ENCODE measurements at regions not wholly inside any gene's neighbourhood (a gene's known extent, or its start where the extent isn't known, plus 50 kb on each side); places are given as distances from the start of the nearest gene placed in this dataset.

DNA sequence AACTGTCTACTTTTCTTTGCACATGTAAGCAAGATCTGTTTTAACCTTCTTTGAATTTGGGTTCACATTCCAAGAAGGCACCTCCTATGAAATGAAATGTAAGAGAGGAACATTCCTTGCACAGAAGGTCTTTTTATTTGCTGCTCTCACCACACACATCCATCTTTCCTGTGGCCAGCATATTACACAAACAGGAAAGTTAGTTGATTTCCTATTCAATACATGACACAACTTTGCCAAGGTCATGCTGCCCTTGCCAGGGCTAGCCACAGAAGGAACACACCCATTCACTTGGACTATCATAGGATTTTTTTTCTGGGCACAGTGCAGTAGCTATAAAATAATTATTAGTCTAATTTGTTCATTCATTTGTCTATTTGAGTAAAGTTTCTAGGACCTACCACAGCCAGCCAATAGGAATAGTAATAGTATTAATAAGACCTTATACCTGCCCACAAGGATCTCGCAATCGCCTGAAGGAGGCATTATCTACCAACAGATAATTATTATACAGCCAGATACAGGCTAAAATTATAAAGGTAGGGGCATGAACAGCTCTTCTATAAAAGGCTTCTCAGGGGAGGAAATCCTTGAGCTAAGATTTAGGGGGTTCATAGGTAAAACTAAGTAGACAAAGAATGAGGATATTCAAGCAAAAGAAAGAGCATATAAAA lies 78.1 kb upstream of the NREP start:
- peaks cover 5% of the 10 kb centered on the region; the same call in 1 of the 2 replicates for H3K9me2 ChIP-seq (ENCODE audit: insufficient read depth)
- H3K27ac Mint-ChIP-seq, result peak overlapping the region; percentile 69; the same call in 1 of the 2 replicates
- no peaks in the 10 kb centered on the region for H3K36me3 ChIP-seq (ENCODE audit: insufficient read depth)
- no peak overlapping the region for H3K4me3 Mint-ChIP-seq
- no peak overlapping the region for H2AFZ ChIP-seq
- H3K27me3 Mint-ChIP-seq (ENCODE audit: insufficient read depth, low read depth, poor library complexity), result no peaks in the 10 kb centered on the region
- H4K20me1 ChIP-seq (replicated peaks; ENCODE audit: insufficient read depth), result no peaks in the 10 kb centered on the region
- H3K36me3 Mint-ChIP-seq (ENCODE audit: low read depth), result no peaks in the 10 kb centered on the region
- DNase-seq (ENCODE audit: low spot score) (no peak), ATAC-seq (no peak)
- no peaks in the 10 kb centered on the region for H3K27me3 ChIP-seq (ENCODE audit: insufficient read depth)
- H3K9me3 Mint-ChIP-seq, result no peaks in the 10 kb centered on the region
- H3K4me1 ChIP-seq (ENCODE audit: insufficient read depth), result no peaks in the 10 kb centered on the region
- no peaks in the 10 kb centered on the region for H3K79me2 ChIP-seq (replicated peaks; ENCODE audit: insufficient read depth)
- no peaks in the 10 kb centered on the region for H3K4me1 Mint-ChIP-seq
- H3F3A ChIP-seq (replicated peaks; ENCODE audit: low read depth), result no peaks in the 10 kb centered on the region
- no peak overlapping the region; the same call in 1 of the 2 replicates for H3K27ac ChIP-seq (ENCODE audit: low read depth)
- H3K4me2 ChIP-seq, result no peak overlapping the region
- no peak for TF ChIP-seq NANOG (IDR thresholded peaks at IDR 0.05; ENCODE audit: borderline replicate concordance)
- TF ChIP-seq, protein P1, sequence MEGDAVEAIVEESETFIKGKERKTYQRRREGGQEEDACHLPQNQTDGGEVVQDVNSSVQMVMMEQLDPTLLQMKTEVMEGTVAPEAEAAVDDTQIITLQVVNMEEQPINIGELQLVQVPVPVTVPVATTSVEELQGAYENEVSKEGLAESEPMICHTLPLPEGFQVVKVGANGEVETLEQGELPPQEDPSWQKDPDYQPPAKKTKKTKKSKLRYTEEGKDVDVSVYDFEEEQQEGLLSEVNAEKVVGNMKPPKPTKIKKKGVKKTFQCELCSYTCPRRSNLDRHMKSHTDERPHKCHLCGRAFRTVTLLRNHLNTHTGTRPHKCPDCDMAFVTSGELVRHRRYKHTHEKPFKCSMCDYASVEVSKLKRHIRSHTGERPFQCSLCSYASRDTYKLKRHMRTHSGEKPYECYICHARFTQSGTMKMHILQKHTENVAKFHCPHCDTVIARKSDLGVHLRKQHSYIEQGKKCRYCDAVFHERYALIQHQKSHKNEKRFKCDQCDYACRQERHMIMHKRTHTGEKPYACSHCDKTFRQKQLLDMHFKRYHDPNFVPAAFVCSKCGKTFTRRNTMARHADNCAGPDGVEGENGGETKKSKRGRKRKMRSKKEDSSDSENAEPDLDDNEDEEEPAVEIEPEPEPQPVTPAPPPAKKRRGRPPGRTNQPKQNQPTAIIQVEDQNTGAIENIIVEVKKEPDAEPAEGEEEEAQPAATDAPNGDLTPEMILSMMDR (conservative IDR thresholded peaks at IDR 0.05; ENCODE audit: low read depth in 2 of 2), result peak; percentile 24 to 28; a peak in 2 of 4 replicates
- no peak for TF ChIP-seq ZNF114 (CRISPR knock-in tag; IDR thresholded peaks at IDR 0.05)
- no peak for TF ChIP-seq JUNB (IDR thresholded peaks at IDR 0.05; ENCODE audit: unreplicated experiment)
- TF ChIP-seq, protein P2, sequence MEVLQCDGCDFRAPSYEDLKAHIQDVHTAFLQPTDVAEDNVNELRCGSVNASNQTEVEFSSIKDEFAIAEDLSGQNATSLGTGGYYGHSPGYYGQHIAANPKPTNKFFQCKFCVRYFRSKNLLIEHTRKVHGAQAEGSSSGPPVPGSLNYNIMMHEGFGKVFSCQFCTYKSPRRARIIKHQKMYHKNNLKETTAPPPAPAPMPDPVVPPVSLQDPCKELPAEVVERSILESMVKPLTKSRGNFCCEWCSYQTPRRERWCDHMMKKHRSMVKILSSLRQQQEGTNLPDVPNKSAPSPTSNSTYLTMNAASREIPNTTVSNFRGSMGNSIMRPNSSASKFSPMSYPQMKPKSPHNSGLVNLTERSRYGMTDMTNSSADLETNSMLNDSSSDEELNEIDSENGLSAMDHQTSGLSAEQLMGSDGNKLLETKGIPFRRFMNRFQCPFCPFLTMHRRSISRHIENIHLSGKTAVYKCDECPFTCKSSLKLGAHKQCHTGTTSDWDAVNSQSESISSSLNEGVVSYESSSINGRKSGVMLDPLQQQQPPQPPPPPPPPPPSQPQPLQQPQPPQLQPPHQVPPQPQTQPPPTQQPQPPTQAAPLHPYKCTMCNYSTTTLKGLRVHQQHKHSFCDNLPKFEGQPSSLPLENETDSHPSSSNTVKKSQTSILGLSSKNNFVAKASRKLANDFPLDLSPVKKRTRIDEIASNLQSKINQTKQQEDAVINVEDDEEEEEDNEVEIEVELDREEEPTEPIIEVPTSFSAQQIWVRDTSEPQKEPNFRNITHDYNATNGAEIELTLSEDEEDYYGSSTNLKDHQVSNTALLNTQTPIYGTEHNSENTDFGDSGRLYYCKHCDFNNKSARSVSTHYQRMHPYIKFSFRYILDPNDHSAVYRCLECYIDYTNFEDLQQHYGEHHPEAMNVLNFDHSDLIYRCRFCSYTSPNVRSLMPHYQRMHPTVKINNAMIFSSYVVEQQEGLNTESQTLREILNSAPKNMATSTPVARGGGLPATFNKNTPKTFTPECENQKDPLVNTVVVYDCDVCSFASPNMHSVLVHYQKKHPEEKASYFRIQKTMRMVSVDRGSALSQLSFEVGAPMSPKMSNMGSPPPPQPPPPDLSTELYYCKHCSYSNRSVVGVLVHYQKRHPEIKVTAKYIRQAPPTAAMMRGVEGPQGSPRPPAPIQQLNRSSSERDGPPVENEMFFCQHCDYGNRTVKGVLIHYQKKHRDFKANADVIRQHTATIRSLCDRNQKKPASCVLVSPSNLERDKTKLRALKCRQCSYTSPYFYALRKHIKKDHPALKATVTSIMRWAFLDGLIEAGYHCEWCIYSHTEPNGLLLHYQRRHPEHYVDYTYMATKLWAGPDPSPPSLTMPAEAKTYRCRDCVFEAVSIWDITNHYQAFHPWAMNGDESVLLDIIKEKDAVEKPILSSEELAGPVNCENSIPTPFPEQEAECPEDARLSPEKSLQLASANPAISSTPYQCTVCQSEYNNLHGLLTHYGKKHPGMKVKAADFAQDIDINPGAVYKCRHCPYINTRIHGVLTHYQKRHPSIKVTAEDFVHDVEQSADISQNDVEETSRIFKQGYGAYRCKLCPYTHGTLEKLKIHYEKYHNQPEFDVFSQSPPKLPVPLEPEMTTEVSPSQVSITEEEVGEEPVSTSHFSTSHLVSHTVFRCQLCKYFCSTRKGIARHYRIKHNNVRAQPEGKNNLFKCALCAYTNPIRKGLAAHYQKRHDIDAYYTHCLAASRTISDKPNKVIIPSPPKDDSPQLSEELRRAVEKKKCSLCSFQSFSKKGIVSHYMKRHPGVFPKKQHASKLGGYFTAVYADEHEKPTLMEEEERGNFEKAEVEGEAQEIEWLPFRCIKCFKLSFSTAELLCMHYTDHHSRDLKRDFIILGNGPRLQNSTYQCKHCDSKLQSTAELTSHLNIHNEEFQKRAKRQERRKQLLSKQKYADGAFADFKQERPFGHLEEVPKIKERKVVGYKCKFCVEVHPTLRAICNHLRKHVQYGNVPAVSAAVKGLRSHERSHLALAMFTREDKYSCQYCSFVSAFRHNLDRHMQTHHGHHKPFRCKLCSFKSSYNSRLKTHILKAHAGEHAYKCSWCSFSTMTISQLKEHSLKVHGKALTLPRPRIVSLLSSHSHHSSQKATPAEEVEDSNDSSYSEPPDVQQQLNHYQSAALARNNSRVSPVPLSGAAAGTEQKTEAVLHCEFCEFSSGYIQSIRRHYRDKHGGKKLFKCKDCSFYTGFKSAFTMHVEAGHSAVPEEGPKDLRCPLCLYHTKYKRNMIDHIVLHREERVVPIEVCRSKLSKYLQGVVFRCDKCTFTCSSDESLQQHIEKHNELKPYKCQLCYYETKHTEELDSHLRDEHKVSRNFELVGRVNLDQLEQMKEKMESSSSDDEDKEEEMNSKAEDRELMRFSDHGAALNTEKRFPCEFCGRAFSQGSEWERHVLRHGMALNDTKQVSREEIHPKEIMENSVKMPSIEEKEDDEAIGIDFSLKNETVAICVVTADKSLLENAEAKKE (CRISPR knock-in tag; IDR thresholded peaks at IDR 0.05), result no peak
- H3K4me3 ChIP-seq, result no peak overlapping the region

Data from GM23338 (cell line).